Naive thymus-derived CD4-positive, alpha-beta T cell (primary cell): ENCODE measurements at regions not wholly inside any gene's neighbourhood (a gene's known extent, or its start where the extent isn't known, plus 50 kb on each side); places are given as distances from the start of the nearest gene placed in this dataset.

Experiments used
- ATAC-seq: fragments of 150-1000 bp; cut with Tn5 transposase; 2 replicates; pipeline ENCODE4 v1.10.0; 2021; ENCODE audit warnings: mild to moderate bottlenecking, moderate library complexity
- CTCF ChIA-PET: fragments of 350-600 bp; sonication (Branson Sonifier 250); formaldehyde crosslinking; loops from one replicate; lab custom pipeline; 2021; ENCODE audit warnings: antibody characterized with exemption; lab: Charles Lee
- POLR2A ChIA-PET: fragments of 350-600 bp; sonication (Branson Sonifier 250); formaldehyde crosslinking; loops from one replicate; lab custom pipeline; 2021; ENCODE audit warnings: antibody characterized with exemption, inconsistent platforms; lab: Charles Lee
- DNase-seq, 9 donors: peaks; one replicate each; pipeline versions ENCODE4 v3.0.0 to v3.0.0-alpha.2; 2020 to 2022; ENCODE audit warnings: mixed read lengths in 1 of 9
- H3K27ac ChIP-seq: one replicate; pipeline ENCODE4 v1.7.0; 2013; ENCODE audit warnings: mild to moderate bottlenecking, low read depth, low read length, moderate library complexity
- H3K27me3 ChIP-seq, 2 donors: one replicate each; pipeline ENCODE4 v1.7.0; 2013; ENCODE audit warnings: low read length in 2 of 2, mild to moderate bottlenecking in 2 of 2, moderate library complexity in 2 of 2; ENCODE audit not compliant: control insufficient read depth in 2 of 2, insufficient read depth in 2 of 2
- H3K36me3 ChIP-seq, 3 experiments: 1 replicate in 2 of 3; 2 replicates in 1 of 3; pipeline ENCODE4 v1.7.0; 2013; ENCODE audit warnings: low read length in 3 of 3, mild to moderate bottlenecking in 3 of 3, moderate library complexity in 1 of 3; ENCODE audit not compliant: insufficient read depth in 3 of 3, control insufficient read depth in 2 of 3
- H3K4me1 ChIP-seq, 2 donors: one replicate each; pipeline ENCODE4 v1.7.0; 2013; ENCODE audit warnings: low read length in 2 of 2, mild to moderate bottlenecking in 2 of 2, moderate library complexity in 1 of 2; ENCODE audit not compliant: control insufficient read depth in 2 of 2, insufficient read depth in 2 of 2
- H3K4me3 ChIP-seq: 2 replicates; pipeline ENCODE4 v1.7.0; 2013; ENCODE audit warnings: mild to moderate bottlenecking, low read length
- H3K9me3 ChIP-seq, 3 experiments: 1 replicate in 2 of 3; 2 replicates in 1 of 3; pipeline ENCODE4 v1.7.0; 2013; ENCODE audit warnings: low read length in 3 of 3; ENCODE audit not compliant: control insufficient read depth in 2 of 3
- H3K27ac Mint-ChIP-seq, 9 donors: one replicate each; pipeline ENCODE4 v1.8.0; 2020 to 2022; ENCODE audit warnings: mixed read lengths in 9 of 9, mild to moderate bottlenecking in 8 of 9, moderate library complexity in 5 of 9, inconsistent platforms in 2 of 9
- H3K27me3 Mint-ChIP-seq, 5 donors: one replicate each; pipeline ENCODE4 v1.8.0; 2021 to 2022; ENCODE audit warnings: mixed read lengths in 5 of 5, mild to moderate bottlenecking in 1 of 5
- H3K36me3 Mint-ChIP-seq, 5 donors: one replicate each; pipeline ENCODE4 v1.8.0; 2020 to 2022; ENCODE audit warnings: mixed read lengths in 5 of 5, mild to moderate bottlenecking in 3 of 5, inconsistent platforms in 1 of 5
- H3K4me1 Mint-ChIP-seq, 7 donors: one replicate each; pipeline ENCODE4 v1.8.0; 2020 to 2022; ENCODE audit warnings: mixed read lengths in 7 of 7, mild to moderate bottlenecking in 3 of 7, inconsistent platforms in 1 of 7
- H3K4me3 Mint-ChIP-seq, 10 donors: one replicate each; pipeline ENCODE4 v1.8.0; 2020 to 2022; ENCODE audit warnings: mild to moderate bottlenecking in 10 of 10, mixed read lengths in 10 of 10, moderate library complexity in 6 of 10, inconsistent platforms in 2 of 10
- H3K9me3 Mint-ChIP-seq, 11 donors: one replicate each; pipeline ENCODE4 v1.8.0; 2020 to 2022; ENCODE audit warnings: mixed read lengths in 11 of 11, mild to moderate bottlenecking in 4 of 11, inconsistent platforms in 1 of 11, moderate library complexity in 1 of 11
- intact Hi-C, 2 donors: fragments of 100-400 bp; cut with micrococcal nuclease; formaldehyde crosslinking; loops; one replicate each; pipeline ENCODE4 v1.15.1; 2023

DNA sequence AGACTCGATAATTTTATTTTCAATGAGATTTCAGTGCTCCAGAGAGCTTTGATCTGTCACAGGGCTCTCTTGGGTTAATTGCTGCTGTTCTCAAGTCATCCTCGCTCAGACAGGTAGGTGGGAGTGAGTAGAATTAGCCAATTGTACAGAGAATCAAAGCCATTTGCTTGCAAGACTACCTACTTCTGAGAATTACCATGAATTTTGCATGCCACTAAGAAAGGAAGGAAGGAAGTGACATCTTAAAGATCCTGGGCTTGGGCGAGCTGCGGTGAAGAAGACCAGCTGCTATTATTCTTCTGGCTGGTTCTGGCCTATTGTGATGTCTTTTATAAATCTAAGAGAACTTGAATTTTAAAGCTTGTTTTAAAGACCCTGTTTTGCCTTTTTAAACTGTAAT lies 154.1 kb upstream of the LPP start:
- Mint-ChIP-seq H3K4me3 (peak overlapping the region; percentile 42 to 83 (median 77)), H3K4me1 (peaks cover 46 to 81% (median 70%) of the 10 kb centered on the region in 7 donors), H3K27ac (peak overlapping the region; percentile 62 to 94 (median 85)), H3K36me3 (peaks cover 0 to 24% (median 0%) of the 10 kb centered on the region in 5 donors), H3K27me3 (no peaks in the 10 kb centered on the region), H3K9me3 (peaks cover 0 to 2% (median 0%) of the 10 kb centered on the region in 11 donors)
- H3K4me3 ChIP-seq = peak overlapping the region; percentile 40
- CTCF ChIA-PET = interaction anchor here (1.2 kb wide), 1 partner anchor 24 kb away, joined by 3 read pairs; no protein-coding TSS in a partner anchor
- no peaks in the 10 kb centered on the region for H3K36me3 ChIP-seq
- no peaks in the 10 kb centered on the region for H3K27me3 ChIP-seq
- intact Hi-C loops = loop anchor here (1.0 to 10.0 kb wide), 9 partner anchors 21 to 1045 kb away; partner anchors contain the start of genes BCL6 (in 1 of the 2) and LPP (in 1 of the 2)
- peaks cover 31 to 43% of the 10 kb centered on the region in 2 donors for H3K4me1 ChIP-seq
- no peak overlapping the region for H3K27ac ChIP-seq
- H3K9me3 ChIP-seq = no peaks in the 10 kb centered on the region
- ATAC-seq (peak; percentile 88), DNase-seq (peak in 7 of 9 donors; percentile 21 to 52 (median 45))
- POLR2A ChIA-PET = interaction anchor here (0.8 to 1.3 kb wide), 3 partner anchors 31 to 252 kb away, joined by 3 read pairs; no protein-coding TSS in a partner anchor

DNA sequence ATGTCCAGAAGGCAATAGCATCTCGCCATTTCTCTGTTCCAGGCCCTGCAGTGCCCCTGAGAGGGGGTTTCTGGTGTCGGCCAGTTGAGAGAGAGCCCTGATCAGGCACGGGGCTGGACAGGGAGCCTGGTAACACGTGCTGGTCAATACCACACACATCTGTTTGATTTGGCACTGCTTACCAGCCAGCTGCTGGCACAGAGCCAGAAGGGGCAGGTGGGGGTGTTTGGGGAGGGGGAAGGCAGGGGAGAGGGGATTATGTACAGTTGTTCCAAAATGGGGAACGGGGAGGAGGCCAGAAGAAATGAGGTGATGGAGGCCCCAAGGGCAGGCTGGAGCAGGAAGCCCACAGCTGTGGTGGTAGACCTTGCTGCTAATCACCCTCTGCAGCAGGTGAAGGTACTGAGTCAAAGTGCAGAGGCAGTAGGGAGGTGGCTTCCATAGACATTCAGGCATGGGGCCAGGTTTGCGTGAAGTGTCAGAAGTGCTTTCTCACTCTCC lies 153.5 kb upstream of the LPP start:
- Histone ChIP-seq H3K27ac (no peak overlapping the region), H3K4me3 (peak overlapping the region; percentile 13), H3K4me1 (peaks cover 26 to 37% of the 10 kb centered on the region in 2 donors), H3K36me3 (no peaks in the 10 kb centered on the region), H3K27me3 (no peaks in the 10 kb centered on the region), H3K9me3 (no peaks in the 10 kb centered on the region)
- CTCF ChIA-PET = interaction anchor here (1.2 kb wide), 1 partner anchor 25 kb away, joined by 3 read pairs; no protein-coding TSS in a partner anchor
- POLR2A ChIA-PET = interaction anchor here (0.8 to 1.3 kb wide), 2 partner anchors 32 to 253 kb away, joined by 3 read pairs; no protein-coding TSS in a partner anchor
- H3K27me3 Mint-ChIP-seq = no peaks in the 10 kb centered on the region
- H3K4me1 Mint-ChIP-seq = peaks cover 41 to 75% (median 64%) of the 10 kb centered on the region in 7 donors
- peak overlapping the region; percentile 42 to 83 (median 77) for H3K4me3 Mint-ChIP-seq
- peaks cover 0 to 2% (median 0%) of the 10 kb centered on the region in 11 donors for H3K9me3 Mint-ChIP-seq
- peaks cover 0 to 21% (median 0%) of the 10 kb centered on the region in 5 donors for H3K36me3 Mint-ChIP-seq
- intact Hi-C loops = loop anchor here (1.0 to 5.0 kb wide), 6 partner anchors 22 to 198 kb away; partner anchors contain the start of gene LPP (in 1 of the 2)
- no peak for DNase-seq
- no peak for ATAC-seq
- peak overlapping the region; percentile 27 to 94 (median 85) for H3K27ac Mint-ChIP-seq

DNA sequence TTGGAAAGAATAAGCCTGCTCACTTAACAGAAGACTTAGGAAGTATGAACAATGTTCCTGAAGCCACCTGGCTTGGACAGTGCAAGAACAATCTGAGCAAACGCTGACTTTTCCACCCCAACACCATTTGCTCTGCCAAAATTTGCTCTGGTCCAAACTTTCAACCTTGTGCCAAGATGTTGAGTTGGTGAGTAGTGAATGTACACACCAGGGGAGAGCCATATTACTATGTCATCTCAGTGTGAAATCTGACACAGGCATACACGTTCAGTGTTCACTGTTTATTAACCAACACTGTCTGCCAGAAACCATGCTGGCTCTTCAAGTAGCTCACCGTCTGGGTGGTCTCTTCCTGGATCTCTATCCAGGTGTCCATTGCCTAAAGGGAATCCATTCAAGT lies 152.9 kb upstream of the LPP start:
- H3K4me1 ChIP-seq = peaks cover 26 to 34% of the 10 kb centered on the region in 2 donors
- intact Hi-C loops = loop anchor here (2.0 to 5.0 kb wide), 5 partner anchors 22 to 198 kb away; partner anchors contain the start of gene LPP (in 1 of the 2)
- no peaks in the 10 kb centered on the region for H3K36me3 ChIP-seq
- H3K4me3 Mint-ChIP-seq = peak overlapping the region in 6 of 10 donors; percentile 3 to 73 (median 35)
- peaks cover 0 to 2% (median 0%) of the 10 kb centered on the region in 11 donors for H3K9me3 Mint-ChIP-seq
- no peak for ATAC-seq
- POLR2A ChIA-PET = no interaction called here
- no peaks in the 10 kb centered on the region for H3K9me3 ChIP-seq
- H3K4me1 Mint-ChIP-seq = peaks cover 39 to 71% (median 58%) of the 10 kb centered on the region in 7 donors
- no peaks in the 10 kb centered on the region for H3K27me3 Mint-ChIP-seq
- CTCF ChIA-PET = no interaction called here
- no peaks in the 10 kb centered on the region for H3K27me3 ChIP-seq
- H3K4me3 ChIP-seq = no peak overlapping the region
- H3K36me3 Mint-ChIP-seq = peaks cover 0 to 20% (median 0%) of the 10 kb centered on the region in 5 donors
- H3K27ac ChIP-seq = no peak overlapping the region
- DNase-seq = no peak
- H3K27ac Mint-ChIP-seq = peak overlapping the region in 8 of 9 donors; percentile 12 to 94 (median 73)

DNA sequence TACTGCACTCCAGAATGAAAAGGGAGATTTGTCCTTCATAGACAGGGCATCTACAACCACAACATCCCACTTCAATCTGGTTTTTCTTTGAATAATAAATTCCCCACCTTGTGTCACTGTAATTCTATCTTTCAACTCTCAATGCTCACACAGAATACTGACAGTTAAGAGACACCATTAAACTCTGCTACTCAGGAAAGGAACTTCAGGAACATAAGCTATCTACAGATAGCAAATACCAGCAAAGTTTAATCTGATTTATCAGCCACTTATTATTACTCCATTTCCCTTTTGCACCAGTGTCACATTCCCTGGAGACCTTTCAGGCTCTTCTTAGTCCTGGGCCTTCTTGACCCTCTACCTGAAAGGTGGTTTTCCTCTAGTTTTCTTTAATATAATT lies 152.0 kb upstream of the LPP start:
- Histone ChIP-seq H3K4me1 (peaks cover 23 to 34% of the 10 kb centered on the region in 2 donors), H3K9me3 (no peaks in the 10 kb centered on the region), H3K36me3 (no peaks in the 10 kb centered on the region), H3K4me3 (no peak overlapping the region), H3K27me3 (no peaks in the 10 kb centered on the region), H3K27ac (no peak overlapping the region)
- Mint-ChIP-seq H3K27me3 (no peaks in the 10 kb centered on the region), H3K4me1 (peaks cover 39 to 71% (median 54%) of the 10 kb centered on the region in 7 donors), H3K27ac (peak overlapping the region in 6 of 9 donors; percentile 8 to 85 (median 58)), H3K9me3 (no peaks in the 10 kb centered on the region), H3K36me3 (peaks cover 0 to 13% (median 0%) of the 10 kb centered on the region in 5 donors), H3K4me3 (no peak overlapping the region)
- intact Hi-C loops = loop anchor here (2.0 to 5.0 kb wide), 5 partner anchors 23 to 199 kb away; partner anchors contain the start of gene LPP (in 1 of the 2)
- ATAC-seq = no peak
- no peak for DNase-seq
- POLR2A ChIA-PET = no interaction called here
- CTCF ChIA-PET = no interaction called here

DNA sequence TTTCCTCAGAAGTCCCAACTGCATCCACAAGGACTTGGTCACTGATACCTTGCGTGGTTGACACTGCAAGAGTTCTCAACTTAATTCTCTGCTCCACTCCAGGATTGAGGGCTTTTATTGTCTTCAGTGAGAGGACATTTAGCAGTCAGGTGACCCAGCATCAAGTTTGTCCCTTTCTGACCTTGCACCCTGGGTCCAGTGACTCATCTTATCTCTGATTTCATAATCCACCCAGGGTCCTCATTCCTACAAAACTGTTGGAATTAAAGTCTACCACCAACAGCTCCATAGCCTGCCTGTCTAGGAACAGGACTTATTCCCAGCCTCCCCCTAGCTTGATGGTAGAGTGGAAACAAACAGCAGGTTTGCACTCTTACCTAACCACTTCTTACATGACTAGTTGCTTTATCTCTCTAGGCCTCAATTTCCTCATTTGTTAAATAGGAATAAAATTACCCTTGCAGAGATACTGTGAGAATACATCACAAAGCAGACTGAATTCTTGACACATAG lies 151.3 kb upstream of the LPP start:
- Mint-ChIP-seq H3K27me3 (no peaks in the 10 kb centered on the region), H3K27ac (peak overlapping the region in 2 of 9 donors; percentile 3 to 85), H3K4me3 (no peak overlapping the region), H3K4me1 (peaks cover 39 to 69% (median 54%) of the 10 kb centered on the region in 7 donors), H3K36me3 (peaks cover 0 to 14% (median 0%) of the 10 kb centered on the region in 5 donors), H3K9me3 (no peaks in the 10 kb centered on the region)
- Histone ChIP-seq H3K27ac (no peak overlapping the region), H3K4me3 (no peak overlapping the region), H3K9me3 (no peaks in the 10 kb centered on the region), H3K4me1 (peaks cover 23 to 34% of the 10 kb centered on the region in 2 donors), H3K27me3 (no peaks in the 10 kb centered on the region), H3K36me3 (no peaks in the 10 kb centered on the region)
- ATAC-seq (no peak), DNase-seq (no peak)
- POLR2A ChIA-PET = no interaction called here
- CTCF ChIA-PET = no interaction called here
- intact Hi-C loops = loop anchor here in 1 of 2 donors (5.0 kb wide), 2 partner anchors 45 to 150 kb away; partner anchors contain the start of gene LPP

DNA sequence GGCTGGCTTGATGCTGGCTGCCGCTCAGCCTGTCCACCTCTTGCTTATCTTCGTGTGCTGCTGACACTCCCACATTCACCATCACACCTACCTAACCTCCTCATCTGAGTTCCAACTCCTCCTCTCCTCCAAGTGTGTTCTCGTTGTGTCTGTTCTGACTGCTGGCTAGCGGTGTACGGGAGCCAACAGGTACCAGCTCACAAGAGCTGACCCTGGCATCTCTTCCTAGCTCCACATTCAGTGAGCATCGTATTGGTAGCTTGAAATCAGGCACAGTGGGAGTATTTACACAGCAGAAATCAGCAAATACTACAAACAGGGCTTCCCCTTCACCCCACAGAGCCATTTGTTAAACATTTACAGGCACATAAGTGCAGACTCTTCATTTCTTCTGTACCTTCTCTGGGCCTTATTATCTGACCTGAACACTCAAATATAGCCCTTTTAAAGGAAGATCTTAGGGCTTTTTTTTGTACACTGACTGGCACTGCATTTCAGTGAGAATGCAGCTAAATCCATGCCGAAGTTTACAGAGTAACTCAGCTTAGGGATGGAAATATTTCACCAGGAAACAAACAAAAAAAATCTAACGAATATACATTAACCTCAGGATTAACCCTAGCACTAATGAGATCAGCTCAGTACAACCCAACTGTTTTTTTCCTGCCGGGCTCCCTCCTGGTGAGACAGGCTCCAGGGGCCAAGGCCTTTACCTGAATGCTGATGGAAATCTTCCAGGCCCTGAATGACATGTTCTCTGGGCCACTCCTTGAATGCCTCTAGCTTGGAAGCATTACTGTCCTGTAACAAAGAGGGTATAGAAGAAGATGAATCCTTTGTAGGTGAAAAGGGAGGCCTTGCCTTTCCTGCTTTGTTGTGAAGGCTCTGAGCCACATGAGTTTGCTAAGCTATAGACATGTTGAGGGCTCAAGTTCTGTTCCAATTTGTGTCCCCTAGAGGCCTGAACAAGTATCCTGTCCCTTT lies 150.5 kb upstream of the LPP start:
- H3K4me1 ChIP-seq = peaks cover 20 to 32% of the 10 kb centered on the region in 2 donors
- Mint-ChIP-seq H3K27me3 (no peaks in the 10 kb centered on the region), H3K27ac (peak overlapping the region in 1 of 9 donors; percentile 23), H3K4me3 (no peak overlapping the region), H3K36me3 (peaks cover 0 to 20% (median 0%) of the 10 kb centered on the region in 5 donors), H3K9me3 (no peaks in the 10 kb centered on the region), H3K4me1 (peaks cover 40 to 67% (median 50%) of the 10 kb centered on the region in 7 donors)
- ChIA-PET POLR2A (no interaction called here), CTCF (interaction anchor here (0.6 kb wide), 1 partner anchor 568 kb away, joined by 3 read pairs; no protein-coding TSS in a partner anchor)
- H3K9me3 ChIP-seq = no peaks in the 10 kb centered on the region
- H3K27me3 ChIP-seq = no peaks in the 10 kb centered on the region
- no peaks in the 10 kb centered on the region for H3K36me3 ChIP-seq
- H3K27ac ChIP-seq = no peak overlapping the region
- DNase-seq (no peak), ATAC-seq (no peak)
- intact Hi-C loops = loop anchor here in 1 of 2 donors (5.0 kb wide), 2 partner anchors 44 to 149 kb away; partner anchors contain the start of gene LPP
- no peak overlapping the region for H3K4me3 ChIP-seq
